HG03095 (cell line): ENCODE measurements at regions not wholly inside any gene's neighbourhood (a gene's known extent, or its start where the extent isn't known, plus 50 kb on each side); places are given as distances from the start of the nearest gene placed in this dataset.
"Not testable (repeated sequence)": the region's sequence is repeated elsewhere in the genome, so short reads cannot be mapped to it uniquely, and the experiment has no call there.

Experiments
- ATAC-seq: cut with Tn5 transposase; IDR thresholded peaks from one replicate; pipeline ENCODE4 v1.9.1; 2021; ENCODE audit warnings: moderate library complexity; ENCODE audit not compliant: unreplicated experiment

DNA sequence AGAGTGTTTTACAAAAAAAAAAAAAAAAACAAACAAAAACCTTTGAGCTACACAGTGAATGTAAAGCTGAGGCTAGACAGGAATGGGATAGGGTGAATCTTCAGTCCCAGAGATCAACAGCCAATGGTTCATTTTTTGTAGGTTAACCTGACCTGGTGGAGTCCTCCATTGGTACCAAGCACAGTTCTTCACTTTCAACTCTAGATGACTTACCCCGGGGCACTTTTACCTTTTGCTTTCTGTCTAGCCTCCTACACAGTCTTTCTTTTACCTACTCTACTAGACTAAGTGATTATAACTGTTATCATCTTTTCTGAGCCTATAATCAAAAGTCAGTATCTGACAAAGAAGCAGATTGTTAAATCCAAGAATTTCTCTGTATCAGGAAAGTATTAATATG is 50.9 kb downstream of the ANXA2R start:
- no peak for ATAC-seq

DNA sequence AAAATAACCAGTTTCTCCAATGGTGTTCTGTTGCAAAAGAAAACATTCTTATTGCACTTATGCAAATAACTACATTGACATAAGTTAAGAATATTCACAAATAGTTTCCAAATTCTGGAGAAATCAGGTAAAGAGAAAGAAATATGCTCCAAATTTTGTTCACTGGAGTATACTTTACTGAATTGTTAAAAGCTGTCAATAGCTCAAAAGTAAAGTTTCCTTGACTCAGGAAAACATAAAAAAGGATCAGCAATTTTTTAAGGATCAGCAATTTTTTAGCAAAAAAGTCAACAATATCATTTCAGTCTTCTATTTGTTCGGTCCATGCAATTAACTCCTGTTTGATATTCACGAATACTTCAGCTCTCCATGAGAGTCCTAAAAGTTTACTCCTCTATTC is 51.6 kb downstream of the ANXA2R start:
- no peak for ATAC-seq

DNA sequence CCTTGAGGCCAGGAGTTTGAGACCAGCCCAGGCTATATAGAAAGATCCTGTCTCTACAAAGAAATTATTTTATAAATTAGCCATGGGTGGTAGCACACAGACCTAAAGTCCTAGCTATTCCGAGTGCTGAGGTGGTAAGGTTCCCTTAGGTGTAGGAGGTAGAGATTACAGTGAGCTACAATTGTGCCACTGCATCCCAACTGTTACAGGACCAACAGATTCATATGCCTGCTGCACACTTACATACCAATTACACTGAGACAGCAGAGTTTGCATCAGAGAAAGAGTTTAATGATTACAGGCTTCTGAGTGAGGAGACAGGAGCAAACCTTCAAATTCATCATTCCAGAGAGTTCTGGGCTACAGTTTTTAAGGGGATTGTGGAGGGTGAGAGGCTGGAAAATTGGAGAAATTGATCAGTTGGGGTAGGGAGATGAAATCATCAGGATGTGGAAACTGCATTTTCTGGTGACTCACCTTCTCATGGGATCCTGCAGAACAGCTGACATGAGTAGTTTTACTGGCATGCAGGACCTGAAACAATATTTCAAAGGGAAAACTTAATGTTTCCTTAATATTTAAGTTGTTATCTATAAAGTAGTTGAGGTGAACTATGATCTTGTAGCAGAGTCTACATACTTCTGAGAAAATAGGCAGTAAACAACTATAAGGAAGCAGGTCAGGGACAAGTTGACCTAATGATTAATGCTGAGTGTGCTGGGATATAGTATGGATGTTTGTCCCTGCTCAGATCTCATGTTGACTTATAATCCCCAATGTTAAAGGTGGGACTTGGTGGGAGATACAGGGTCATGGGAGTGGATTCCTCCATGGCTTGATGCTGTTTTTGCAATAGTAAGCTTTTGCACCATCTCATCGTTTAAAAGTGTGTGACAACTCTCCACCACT is 54.7 kb downstream of the ANXA2R start:
- ATAC-seq, result no peak

DNA sequence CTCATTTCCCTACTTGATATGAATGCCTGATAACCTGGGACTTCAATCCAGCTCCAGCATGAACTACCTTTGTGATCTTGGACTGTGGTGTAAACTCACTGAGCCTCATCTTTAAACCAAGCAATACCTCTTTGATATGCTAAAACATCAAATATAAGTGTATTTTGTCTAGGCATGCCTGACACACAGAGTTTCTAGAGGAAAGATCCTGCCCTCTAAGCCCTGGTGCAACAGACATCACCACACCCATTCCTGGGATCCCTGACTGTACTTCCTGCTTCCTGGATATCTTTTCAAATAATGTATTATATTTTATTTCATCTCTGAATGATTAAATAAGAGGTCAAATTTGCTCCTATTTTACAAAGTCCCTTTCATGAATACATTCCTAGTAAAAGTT is 55.8 kb downstream of the ANXA2R start:
- ATAC-seq, result no peak

DNA sequence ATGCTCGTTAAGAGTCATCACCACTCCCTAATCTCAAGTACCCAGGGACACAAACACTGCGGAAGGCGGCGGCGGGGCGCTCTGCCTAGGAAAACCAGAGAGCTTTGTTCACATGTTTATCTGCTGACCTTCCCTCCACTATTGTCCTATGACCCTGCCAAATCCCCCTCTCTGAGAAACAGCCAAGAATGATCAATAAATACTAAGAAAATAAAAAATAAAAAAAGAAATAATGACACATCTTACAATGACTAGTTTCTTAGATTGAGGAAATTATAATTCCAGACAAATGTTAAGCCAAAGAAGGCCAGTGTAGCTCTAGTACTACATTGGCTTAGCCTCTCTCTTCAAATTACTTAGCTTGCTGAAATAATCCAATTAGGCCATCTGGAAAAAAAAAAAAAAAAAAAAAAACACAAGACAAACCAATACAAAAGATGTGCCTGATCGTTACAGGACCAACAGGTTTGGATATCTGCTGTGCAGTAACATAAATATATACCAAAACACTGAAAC is 58.0 kb downstream of the ANXA2R start:
- no peak for ATAC-seq

DNA sequence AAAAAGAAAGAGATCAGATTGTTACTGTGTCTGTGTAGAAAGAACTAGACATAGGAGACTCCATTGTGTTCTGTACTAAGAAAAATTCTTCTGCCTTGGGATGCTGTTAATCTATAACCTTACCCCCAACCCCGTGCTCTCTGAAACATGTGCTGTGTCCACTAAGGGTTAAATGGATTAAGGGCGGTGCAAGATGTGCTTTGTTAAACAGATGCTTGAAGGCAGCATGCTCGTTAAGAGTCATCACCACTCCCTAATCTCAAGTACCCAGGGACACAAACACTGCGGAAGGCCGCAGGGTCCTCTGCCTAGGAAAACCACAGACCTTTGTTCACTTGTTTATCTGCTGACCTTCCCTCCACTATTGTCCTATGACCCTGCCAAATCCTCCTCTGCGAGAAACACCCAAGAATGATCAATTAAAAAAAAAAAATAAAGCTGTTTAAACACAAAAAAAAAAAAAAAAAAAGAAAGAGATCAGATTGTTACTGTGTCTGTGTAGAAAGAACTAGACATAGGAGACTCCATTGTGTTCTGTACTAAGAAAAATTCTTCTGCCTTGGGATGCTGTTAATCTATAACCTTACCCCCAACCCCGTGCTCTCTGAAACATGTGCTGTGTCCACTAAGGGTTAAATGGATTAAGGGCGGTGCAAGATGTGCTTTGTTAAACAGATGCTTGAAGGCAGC is 58.6 kb downstream of the ANXA2R start:
- not testable (repeated sequence) for ATAC-seq

DNA sequence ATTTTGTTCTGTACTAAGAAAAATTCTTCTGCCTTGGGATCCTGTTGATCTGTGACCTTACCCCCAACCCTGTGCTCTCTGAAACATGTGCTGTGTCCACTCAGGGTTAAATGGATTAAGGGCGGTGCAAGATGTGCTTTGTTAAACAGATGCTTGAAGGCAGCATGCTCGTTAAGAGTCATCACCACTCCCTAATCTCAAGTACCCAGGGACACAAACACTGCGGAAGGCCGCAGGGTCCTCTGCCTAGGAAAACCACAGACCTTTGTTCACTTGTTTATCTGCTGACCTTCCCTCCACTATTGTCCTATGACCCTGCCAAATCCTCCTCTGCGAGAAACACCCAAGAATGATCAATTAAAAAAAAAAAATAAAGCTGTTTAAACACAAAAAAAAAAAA is 59.1 kb downstream of the ANXA2R start:
- not testable (repeated sequence) for ATAC-seq

DNA sequence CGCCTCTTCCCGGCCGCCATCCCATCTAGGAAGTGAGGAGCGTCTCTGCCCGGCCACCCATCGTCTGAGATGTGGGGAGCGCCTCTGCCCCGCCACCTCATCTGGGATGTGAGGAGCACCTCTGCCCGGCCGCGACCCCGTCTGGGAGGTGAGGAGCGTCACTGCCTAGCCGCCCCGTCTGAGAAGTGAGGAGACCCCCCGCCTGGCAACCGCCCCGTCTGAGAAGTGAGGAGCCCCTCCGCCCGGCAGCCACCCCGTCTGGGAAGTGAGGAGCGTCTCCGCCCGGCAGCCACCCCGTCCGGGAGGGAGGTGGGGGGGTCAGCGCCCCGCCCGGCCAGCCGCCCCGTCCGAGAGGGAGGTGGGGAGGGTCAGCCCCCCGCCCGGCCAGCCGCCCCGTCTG is 59.7 kb downstream of the ANXA2R start:
- not testable (repeated sequence) for ATAC-seq

DNA sequence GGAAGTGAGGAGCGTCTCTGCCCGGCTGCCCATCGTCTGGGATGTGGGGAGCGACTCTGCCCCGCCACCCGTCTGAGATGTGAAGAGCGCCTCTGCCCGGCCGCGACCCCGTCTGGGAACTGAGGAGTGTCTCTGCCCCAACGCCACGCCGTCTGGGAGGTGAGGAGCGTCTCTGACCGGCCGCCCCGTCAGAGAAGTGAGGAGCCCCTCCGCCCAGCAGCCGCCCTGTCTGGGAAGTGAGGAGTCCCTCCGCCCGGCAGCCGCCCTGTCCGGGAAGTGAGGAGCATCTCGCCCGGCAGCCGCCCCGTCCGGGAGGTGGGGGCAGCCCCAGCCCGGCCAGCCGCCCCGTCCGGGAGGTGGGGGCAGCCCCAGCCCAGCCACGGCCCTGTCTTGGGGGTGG is 60.9 kb downstream of the ANXA2R start:
- not testable (repeated sequence) for ATAC-seq

DNA sequence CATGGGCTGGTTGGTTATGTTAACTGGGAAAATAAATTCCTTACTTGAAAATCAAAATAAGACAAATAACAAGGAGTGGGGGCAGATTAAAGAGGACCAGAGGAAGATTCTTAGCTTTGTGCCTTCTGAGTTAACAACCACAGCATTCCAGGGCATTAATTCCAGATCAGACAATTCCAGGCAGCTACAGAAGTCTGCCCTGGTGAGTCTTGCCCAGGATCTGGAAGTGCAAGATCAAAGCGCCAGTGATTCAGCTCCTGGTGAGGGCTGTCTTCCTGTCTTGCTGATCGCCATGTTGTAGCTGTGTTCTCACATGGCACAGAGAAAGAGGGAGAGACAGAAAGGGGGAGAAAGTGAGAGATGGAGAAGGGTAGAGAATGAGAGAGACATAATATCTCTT is 65.6 kb downstream of the ANXA2R start:
- ATAC-seq, result no peak

DNA sequence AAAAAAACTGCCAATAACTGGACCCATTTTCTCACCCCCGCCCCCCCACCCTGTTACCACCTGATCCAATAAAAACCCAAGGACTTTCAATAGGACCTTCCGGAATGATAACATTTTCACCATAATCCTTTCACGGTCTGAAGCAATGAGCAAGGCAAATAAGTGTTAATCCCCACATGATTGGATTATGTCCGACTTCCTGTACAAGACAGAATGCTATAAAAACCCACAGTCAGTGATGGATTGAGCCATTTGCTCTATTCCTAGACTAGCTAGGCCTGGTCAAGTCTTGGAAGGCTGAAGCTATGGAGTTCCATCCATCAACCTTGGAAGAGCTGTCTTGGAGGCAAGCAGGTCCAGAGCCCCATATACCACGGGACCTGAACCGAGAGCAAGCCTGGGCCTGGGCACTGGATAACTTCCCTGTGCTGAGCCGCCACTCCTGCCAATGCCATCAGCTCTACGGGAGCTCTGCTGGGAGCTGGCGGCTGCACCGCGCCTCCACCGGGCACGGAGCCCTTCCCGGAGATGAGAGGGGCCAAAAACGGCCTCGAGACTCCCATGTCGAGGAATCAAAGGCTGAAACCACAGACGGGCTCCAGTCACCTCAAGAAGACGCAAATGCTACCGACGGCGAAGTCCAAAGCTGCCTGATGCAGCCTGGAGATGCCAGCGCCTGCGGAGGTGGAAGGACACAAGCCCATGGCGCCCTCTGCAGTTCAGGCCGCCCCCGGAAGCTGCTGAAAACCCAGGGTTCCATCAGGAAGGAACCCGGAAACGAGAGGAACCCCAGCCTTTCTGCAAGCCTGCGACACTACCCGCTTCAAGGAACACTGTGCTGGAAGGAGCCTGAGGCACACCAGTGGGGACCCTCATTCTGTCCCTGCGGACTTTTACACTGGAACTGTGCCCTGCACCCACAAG is 69.2 kb downstream of the ANXA2R start:
- no peak for ATAC-seq

DNA sequence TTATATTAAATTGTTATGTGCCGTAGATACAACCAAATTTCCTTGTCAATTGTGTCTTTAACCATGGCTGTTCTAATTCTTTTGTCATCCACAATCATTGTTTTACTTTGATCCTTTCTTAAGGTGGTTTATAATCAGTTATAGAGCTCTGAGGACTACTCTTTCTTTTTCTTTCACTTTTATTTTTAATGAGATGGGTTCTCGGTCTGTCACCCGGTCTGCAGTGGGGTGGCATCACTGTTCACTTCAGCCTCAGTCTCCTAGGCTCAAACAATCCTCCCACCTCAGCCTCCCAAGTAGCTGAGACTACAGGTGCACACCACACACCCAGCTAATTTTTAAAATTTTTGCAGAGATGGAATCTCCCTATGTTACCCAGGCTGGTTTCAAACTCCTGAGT is 74.2 kb downstream of the ANXA2R start:
- ATAC-seq, result no peak

DNA sequence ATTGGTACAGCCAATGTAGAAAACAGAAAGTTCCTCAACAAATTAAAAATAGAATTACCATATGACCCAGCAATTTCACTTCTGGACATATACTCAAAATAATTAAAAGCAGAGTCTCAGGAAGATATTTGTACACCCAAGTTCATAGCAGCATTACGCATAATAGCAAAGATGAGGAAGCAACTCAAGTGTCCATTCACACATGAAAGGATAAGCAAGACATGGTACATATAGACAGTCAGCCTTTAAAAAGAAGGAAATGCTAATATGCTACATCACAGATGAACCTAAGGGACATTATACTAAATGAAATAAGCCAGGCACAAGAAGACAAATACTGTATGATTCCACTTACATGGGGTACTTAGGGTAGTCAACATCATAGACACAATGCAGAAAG is 76.7 kb downstream of the ANXA2R start:
- ATAC-seq, result no peak

DNA sequence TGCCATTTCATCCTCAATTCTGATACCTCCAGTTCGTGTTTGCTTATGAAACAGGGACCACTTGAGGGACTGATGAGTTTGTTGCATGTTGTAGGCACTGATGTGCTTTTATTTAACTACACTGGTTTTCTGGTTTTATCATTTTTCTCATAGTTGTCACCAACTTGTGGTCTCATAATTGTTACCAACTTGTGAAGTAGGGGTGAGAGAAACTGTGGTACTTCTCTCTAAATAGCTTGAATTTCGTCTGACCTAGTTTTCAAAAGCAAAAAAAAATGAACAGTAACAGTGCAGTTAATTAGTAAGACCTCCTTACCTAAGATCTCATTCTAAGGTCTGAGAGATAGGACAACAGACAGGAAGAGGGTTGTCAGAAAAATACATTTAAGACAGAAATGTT is 78.0 kb downstream of the ANXA2R start:
- no peak for ATAC-seq

DNA sequence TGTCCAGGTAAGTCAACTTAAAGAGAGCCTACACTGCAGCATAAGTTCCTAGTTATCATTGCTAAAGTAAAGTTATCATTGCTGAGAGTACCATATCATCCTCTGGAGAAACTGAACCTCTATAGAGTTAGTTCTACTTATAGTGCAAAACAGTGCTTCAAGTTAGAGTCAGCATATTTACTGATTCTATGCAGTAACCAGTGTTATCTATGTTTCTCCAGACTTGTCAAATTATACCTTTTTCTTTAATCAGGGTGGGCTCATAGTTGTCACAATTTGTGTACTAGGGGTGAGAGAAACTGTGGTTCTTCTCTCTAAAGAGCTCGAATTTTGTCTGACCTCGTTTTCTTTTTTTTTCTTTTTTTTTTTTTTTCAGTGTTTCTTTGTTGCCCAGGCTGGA is 79.6 kb downstream of the ANXA2R start:
- ATAC-seq, result no peak

DNA sequence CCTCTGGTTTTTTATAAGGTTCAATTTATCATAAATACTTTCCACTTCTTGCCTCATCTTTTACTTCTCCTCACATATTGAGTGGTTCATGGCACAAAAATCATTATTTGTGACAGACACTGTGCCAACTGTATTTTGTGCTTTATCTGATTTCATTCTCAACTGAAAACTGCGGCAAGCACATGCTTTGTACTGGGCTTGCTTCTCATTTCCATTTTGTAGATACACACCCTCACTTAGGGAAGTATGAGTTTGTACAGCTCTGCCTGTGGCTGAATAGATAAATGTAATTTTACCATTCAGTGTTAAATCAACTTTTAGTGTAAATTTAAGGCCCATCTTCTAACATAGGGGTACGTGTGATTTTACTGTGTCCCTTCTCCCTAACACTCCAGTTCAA is 83.6 kb downstream of the ANXA2R start:
- no peak for ATAC-seq

DNA sequence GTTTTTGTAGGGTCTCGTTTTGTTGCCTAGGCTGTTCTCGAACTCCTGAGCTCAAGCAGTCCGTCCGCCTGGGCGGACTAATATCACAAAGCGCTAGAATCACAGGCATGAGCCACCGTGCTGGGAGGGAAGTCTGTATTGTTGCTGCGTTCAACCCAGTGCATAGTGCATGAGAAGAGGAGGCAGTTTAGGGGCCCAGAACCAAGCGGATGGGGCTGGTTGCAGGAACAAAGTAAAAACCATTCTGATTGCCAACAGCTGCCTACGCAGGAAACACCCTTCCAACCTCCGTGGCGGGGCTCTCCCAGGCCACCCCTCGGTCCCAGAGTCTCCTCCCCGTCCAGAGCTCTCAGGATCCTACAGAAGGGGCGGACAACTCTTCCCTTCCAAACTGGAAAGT is 87.1 kb downstream of the ANXA2R start:
- ATAC-seq, result no peak

DNA sequence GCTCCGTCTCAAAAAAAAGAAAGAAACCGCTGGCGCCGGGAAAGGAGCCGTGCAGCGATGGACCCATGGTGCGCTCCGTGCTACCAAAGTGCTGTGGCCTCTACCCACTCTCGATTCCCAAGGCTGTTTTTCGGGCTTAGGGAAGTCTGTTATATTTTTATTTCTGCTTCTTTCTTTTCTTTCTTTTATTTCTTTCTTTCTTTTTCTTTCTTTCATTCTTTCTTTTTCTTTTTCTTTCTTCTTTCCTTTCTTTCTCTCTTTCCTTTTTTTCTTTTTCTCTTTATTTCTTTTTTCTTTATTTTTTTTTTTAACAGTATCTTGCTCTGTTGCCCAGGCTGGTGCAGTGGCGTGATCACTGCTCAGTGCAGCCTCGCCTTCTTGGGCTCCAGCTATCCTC is 87.5 kb downstream of the ANXA2R start:
- no peak for ATAC-seq

DNA sequence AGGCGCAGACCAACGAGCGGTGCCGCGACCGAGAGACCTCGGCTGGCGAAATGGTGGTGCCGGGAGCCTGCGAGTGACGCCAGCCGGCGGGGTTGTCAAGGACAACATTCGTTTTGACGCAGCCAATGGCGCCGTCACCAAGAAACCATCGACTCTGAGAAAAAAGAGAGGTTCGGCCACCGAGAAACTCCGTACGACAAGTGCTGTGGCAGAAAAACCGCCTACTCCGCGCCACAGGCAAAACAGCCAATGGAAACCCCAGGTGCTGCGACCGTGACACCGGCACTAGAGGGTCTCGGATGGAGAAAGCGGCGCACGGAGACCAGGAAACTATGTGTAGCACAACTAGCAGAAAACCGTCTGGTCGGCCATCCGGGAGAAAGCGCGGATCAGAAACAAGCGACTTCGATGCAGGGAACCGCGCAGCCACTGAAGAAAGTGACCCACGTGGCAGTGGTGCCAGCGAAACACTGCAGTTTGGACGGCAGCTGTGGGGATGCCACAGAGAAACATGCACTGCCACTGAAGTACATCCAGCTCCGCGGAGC is 88.8 kb downstream of the ANXA2R start:
- peak; percentile 36 for ATAC-seq

DNA sequence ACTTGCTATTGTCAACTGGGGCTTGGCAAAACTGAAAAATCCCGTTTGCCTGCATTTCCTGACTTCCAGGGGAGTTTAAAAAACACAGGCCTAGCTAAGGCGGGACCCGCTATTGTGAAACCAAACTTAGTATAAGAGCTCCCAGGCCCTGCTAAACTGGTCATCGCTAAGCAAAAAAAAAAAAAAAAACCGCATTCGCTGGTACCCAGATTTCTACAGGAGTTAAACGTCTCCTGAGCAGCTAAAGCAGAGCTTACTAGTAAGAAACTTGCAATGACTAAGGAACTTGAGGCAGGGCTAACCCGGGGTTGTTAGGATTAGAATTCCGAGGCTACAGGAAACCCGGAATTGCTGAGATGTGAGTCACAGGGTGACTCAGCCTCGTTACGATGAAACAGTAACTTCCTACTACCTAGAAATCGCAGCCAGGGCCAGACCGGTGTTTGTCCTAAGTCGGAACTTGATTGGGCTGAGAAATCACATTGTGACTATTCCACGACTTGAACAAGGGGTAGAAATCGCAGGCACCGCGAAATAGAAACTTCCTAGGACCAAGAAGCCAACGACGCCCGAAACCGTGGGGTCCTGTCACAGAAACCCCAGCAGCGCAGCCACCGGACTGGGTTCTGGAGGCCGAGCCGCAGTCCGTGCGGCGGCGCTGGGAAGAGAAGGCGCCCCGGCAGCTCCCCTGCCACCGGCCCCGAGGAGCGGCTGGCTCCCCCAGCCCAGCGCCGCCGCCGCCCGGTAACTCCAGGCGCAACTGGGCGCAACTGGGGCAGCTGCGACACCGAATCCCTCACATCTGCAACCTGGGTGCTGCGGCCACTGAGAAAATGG is 89.4 kb downstream of the ANXA2R start:
- peak; percentile 45 for ATAC-seq
